ELR (cell line): ENCODE measurements at regions not wholly inside any gene's neighbourhood (a gene's known extent, or its start where the extent isn't known, plus 50 kb on each side); places are given as distances from the start of the nearest gene placed in this dataset.
"Not testable (repeated sequence)": the region's sequence is repeated elsewhere in the genome, so short reads cannot be mapped to it uniquely, and the experiment has no call there.

Source experiments
- DNase-seq: peaks from one replicate; pipeline ENCODE4 v3.0.0-alpha.2; 2015; ENCODE audit warnings: low read depth

DNA sequence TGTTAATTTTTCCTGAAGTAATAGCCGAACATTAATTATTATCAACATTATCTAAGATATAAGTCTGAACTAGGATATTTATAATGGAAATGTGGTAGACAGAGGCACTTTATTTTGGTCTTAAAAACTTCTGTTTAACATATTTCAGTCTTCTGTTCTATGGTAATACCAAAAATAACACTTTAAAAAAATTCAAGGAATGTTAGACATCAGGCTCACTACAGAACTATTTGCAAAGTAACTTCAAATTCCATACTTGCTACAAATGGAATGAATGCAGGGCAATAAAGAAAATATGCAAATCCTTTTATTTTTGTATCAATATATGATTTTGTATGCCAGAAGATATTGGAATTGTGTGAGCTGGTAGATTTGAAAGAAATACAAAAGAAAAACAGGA is 345.5 kb upstream of the DSEL start:
- peak; percentile 40 for DNase-seq

DNA sequence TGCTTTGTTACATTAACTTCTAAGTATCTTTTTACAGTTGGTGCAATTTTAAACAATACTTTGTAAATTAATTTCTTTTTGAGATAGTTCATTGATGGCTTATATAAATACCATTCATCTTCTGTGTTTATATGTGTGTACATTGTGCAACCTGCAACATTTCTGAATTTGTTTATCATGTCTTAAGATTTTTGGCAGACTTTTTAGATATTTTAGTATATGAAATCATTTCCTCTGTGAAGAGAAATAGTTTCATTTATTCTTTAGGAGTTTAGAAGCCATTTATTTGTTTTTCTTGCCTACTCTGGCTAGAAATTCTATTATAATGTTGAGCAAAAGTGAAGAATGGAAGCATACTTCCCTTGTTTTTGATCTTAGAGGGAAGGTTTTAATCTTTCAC is 337.8 kb upstream of the DSEL start:
- no peak for DNase-seq

DNA sequence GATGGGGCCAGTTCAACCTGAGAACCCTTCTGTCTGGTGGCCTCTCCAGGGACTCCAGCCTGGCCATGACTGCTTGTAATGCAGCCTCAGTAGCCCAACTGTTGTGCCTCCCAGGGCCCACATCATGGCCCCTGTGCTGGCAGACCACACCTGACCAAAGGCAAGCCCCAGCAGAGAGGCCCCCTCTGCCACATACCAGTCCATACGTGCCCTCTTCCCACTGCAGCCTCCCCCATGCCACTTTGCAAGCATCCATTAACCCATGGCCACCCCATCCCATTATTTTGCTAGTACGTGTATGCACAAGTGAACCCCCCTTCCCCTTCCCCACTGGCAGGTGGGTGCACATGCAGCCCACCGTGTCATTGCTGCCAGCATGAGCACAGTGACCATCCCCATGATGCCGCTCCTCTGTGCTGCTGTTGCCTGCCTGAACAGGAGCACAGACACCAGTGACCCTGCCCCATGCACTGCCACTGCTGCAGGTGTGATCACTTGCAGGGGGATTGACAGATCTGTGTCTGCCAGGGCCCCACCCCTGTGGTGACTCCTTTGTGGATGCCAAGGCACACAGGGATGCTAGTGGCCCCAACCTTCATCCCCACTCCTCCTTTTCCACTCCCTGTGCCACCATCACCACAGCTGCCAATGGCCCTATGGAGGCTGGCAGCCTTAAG is 330.0 kb upstream of the DSEL start:
- no peak for DNase-seq

DNA sequence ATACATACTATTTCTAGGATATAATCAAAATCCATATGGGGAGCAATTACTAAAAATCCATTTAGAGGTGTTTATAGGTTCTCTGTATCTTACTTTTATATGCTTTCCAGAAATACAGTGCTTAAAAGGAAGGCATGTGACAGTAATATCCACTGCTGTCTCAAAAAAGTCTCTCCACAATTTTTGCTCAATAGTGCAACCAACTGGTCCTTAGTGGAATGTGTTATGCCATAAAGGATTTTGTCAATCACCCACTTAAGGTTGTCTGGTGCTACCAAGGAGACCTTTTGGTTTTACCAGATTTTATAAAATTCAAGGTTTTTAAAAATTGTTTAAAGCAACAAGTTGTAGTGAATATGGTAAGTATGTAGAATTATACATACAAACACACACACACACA is 328.5 kb upstream of the DSEL start:
- DNase-seq, result peak; percentile 8

DNA sequence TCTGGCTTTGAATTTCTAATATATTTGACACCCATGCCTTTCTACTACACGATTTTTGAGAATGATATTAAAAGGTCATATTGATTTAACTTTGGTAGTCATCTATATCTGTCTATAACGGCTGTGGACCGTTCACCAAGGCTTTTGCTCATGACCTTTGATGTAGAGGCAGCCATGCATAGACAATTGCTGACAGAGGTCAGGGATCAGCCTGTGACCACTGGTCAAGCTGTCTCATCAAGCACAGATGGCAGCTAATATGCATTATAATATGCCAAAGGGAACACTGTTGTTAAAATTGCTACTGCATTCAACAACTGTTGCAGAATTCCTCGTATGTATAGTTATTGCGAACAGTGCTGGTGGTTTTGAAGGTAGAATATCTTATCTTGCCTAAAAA is 323.9 kb upstream of the DSEL start:
- no peak for DNase-seq

DNA sequence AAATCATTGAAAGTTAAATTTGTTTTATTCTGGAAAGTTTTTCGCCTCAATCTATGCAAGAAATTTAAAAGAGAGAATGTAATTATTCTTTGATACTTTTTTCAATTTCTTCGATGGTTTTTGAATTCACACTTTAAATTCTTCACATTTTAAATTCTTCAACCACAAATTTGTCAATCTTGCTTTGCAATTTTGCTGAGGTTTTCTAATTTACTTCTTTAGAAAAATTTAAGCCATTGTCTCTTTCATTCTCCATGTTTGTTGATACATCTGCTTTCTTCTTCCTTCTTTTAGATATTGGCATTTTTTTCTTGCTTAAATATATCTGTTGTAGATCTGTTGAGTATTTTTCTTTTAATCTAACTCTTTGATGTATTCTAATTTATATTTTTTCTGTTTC is 301.9 kb upstream of the DSEL start:
- no peak for DNase-seq

DNA sequence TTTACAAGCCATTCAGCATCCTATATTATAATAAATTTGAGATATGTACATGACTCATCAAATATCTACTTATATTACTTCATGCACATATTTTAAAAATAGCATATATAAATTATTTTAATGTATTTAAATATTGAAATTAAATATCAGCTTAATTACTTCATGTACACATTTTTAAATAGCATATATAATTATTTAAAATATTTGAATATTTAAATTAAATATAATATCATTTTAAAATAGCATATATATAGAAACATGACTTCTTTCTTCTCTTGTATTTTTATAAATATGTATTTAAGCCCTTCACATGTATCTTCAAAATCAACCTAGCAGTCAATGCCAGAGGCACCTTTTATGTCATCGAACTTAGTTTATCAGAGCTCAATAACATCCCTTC is 298.8 kb upstream of the DSEL start:
- DNase-seq, result no peak

GRCh38 chr18:67813380-67814028 is 297.0 kb upstream of the DSEL start:
- no peak for DNase-seq

DNA sequence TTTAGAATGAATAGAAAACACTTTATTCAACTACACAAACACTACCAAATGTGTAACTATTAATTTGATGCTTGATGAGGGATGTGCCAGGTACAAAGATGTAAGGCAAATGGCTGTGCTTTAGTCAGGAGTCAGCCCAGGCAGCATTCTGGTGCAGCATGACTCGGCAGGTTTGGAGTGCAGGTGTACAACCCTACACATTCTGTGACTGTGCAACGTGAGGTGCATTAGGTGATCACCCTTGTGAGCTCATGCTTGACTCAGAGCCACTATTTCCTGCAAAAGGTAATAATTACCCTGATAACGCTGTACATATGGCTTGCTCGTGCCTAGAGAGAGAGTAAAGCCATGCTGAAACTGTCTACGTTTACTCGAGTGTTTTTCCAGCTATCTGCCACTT is 288.7 kb upstream of the DSEL start:
- DNase-seq, result no peak

- DNase-seq, result no peak
Measured at GRCh38 chr18:67794521-67794920, 278.0 kb upstream of the DSEL start.

DNA sequence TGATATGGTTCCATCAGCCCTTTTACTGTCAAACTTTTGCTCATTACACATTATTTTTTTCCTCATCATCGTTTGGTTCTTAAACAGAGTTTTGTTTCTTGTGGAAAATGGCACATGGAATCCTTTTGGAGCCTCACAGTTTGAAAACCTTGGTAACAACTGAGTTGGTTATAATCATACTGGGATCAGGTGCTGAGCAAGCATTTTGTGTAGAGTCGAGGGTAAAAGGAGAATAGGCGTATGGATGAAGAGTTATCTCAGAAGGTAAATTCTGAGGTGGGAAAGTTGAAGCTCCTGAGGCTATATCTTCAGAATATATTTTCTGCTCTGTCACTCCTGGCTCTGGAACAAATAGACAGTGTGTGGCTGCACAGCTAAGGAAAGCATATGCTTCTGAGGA is 274.0 kb upstream of the DSEL start:
- DNase-seq, result no peak

- DNase-seq, result no peak
Measured at GRCh38 chr18:67789165-67789545, 272.6 kb upstream of the DSEL start.

GRCh38 chr18:67788310-67789164 is 272.0 kb upstream of the DSEL start:
- DNase-seq, result no peak

GRCh38 chr18:67783196-67783946 is 266.9 kb upstream of the DSEL start:
- peak; percentile 97 for DNase-seq

GRCh38 chr18:67778016-67778415 is 261.5 kb upstream of the DSEL start:
- DNase-seq, result no peak

GRCh38 chr18:67776929-67777328 is 260.4 kb upstream of the DSEL start:
- peak; percentile 15 for DNase-seq

GRCh38 chr18:67771271-67771670 is 254.8 kb upstream of the DSEL start:
- peak; percentile 93 for DNase-seq

GRCh38 chr18:67770520-67770919 is 254.0 kb upstream of the DSEL start:
- DNase-seq, result no peak

- DNase-seq, result peak; percentile 93
Measured at GRCh38 chr18:67766930-67767329, 250.4 kb upstream of the DSEL start.

- not testable (repeated sequence) for DNase-seq
Measured at GRCh38 chr18:67752211-67752610, 235.7 kb upstream of the DSEL start.

GRCh38 chr18:67742954-67743353 is 226.4 kb upstream of the DSEL start:
- no peak for DNase-seq

DNA sequence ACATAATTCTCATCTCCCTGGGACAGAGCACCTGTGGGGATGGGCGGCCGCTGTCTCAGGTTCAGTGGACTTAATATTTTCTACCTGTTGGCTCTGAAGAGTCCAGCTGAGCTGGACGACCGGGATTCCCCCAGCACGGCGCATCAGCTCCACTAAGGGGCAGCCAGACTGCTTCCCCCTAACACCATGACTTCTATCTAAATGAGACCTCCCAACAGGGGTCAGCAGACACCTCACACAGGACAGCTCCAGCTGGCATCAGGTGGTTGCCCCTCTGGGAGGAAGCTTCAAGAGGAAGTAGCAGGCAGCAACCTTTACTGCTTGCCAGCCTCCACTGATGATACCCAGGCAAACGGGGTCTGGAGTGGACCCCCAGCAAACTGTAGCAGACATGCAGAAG is 226.0 kb upstream of the DSEL start:
- no peak for DNase-seq
